Spinal cord (tissue), 9 donors: ENCODE measurements at regions not wholly inside any gene's neighbourhood (a gene's known extent, or its start where the extent isn't known, plus 50 kb on each side); places are given as distances from the start of the nearest gene placed in this dataset.

Experiments
- DNase-seq, 6 donors: peaks; one replicate each; pipeline versions ENCODE4 v3.0.0 to v3.0.0-alpha.2; 2013 to 2015; ENCODE audit warnings: low spot score in 6 of 6, low read depth in 4 of 6
- H3K27ac ChIP-seq: one replicate; pipeline ENCODE4 v1.5.1; 2013; ENCODE audit warnings: low read depth, low read length, control low read depth
- H3K27me3 ChIP-seq: one replicate; pipeline ENCODE4 v1.6.1; 2013; ENCODE audit warnings: low read length; ENCODE audit not compliant: control insufficient read depth, insufficient read depth
- H3K36me3 ChIP-seq: one replicate; pipeline ENCODE4 v1.6.1; 2013; ENCODE audit warnings: low read length; ENCODE audit not compliant: control insufficient read depth, insufficient read depth
- H3K4me1 ChIP-seq: one replicate; pipeline ENCODE4 v1.6.1; 2013; ENCODE audit warnings: low read length; ENCODE audit not compliant: control insufficient read depth, insufficient read depth
- H3K4me3 ChIP-seq: one replicate; pipeline ENCODE4 v1.5.1; 2013; ENCODE audit warnings: low read depth, low read length, control low read depth
- H3K9me3 ChIP-seq: one replicate; pipeline ENCODE4 v1.6.1; 2013; ENCODE audit warnings: low read length; ENCODE audit not compliant: control insufficient read depth, insufficient read depth
- WGBS: methylation state at CpG from one replicate; pipeline ENCODE4 v1.1.5; 2013; ENCODE audit warnings: missing lambda C conversion rate; ENCODE audit not compliant: insufficient coverage; 5-methylcytosine and 5-hydroxymethylcytosine counted together
- donor health status: healthy.

GRCh38 chr2:47241715-47242114 lies 65.4 kb upstream of the CALM2 start:
- H3K27ac ChIP-seq = no peak overlapping the region
- DNase-seq = no peak
- H3K4me3 ChIP-seq = no peak overlapping the region
- WGBS = no CpG with 5 or more reads among the region's 6 CpGs
- H3K4me1 ChIP-seq = peaks cover 30% of the 10 kb centered on the region
- no peaks in the 10 kb centered on the region for H3K9me3 ChIP-seq
- no peaks in the 10 kb centered on the region for H3K36me3 ChIP-seq
- H3K27me3 ChIP-seq = no peaks in the 10 kb centered on the region

- Histone ChIP-seq H3K4me3 (no peak overlapping the region), H3K27me3 (no peaks in the 10 kb centered on the region), H3K9me3 (no peaks in the 10 kb centered on the region), H3K4me1 (peaks cover 30% of the 10 kb centered on the region), H3K36me3 (no peaks in the 10 kb centered on the region), H3K27ac (no peak overlapping the region)
- 34% methylated on average over 6 of the region's 8 CpGs for WGBS
- DNase-seq = peak in 2 of 6 donors; percentile 38 to 92
These were observed 63.0 kb upstream of the CALM2 start for GRCh38 chr2:47239119-47239969.

GRCh38 chr2:47238638-47239037 lies 62.3 kb upstream of the CALM2 start:
- Histone ChIP-seq H3K4me1 (peaks cover 28% of the 10 kb centered on the region), H3K27ac (no peak overlapping the region), H3K4me3 (no peak overlapping the region), H3K27me3 (no peaks in the 10 kb centered on the region), H3K9me3 (no peaks in the 10 kb centered on the region), H3K36me3 (no peaks in the 10 kb centered on the region)
- no peak for DNase-seq
- 100% methylated on average over 1 of the region's 1 CpG for WGBS

GRCh38 chr2:47237375-47238334 lies 61.3 kb upstream of the CALM2 start:
- H3K9me3 ChIP-seq = no peaks in the 10 kb centered on the region
- no peak overlapping the region for H3K4me3 ChIP-seq
- 50% methylated on average over 9 of the region's 12 CpGs for WGBS
- peak overlapping the region; percentile 25 for H3K27ac ChIP-seq
- H3K36me3 ChIP-seq = no peaks in the 10 kb centered on the region
- no peaks in the 10 kb centered on the region for H3K27me3 ChIP-seq
- peaks cover 33% of the 10 kb centered on the region for H3K4me1 ChIP-seq
- DNase-seq = peak in 2 of 6 donors; percentile 21 to 76

GRCh38 chr2:47236503-47237215 lies 60.3 kb upstream of the CALM2 start:
- Histone ChIP-seq H3K27ac (no peak overlapping the region), H3K4me1 (peaks cover 33% of the 10 kb centered on the region), H3K36me3 (no peaks in the 10 kb centered on the region), H3K9me3 (no peaks in the 10 kb centered on the region), H3K4me3 (no peak overlapping the region), H3K27me3 (no peaks in the 10 kb centered on the region)
- 71% methylated on average over 1 of the region's 2 CpGs for WGBS
- DNase-seq = no peak

GRCh38 chr2:47235132-47235531 lies 58.8 kb upstream of the CALM2 start:
- 100% methylated on average over 1 of the region's 2 CpGs for WGBS
- no peaks in the 10 kb centered on the region for H3K9me3 ChIP-seq
- no peaks in the 10 kb centered on the region for H3K27me3 ChIP-seq
- no peak for DNase-seq
- H3K4me1 ChIP-seq = peaks cover 39% of the 10 kb centered on the region
- no peaks in the 10 kb centered on the region for H3K36me3 ChIP-seq
- no peak overlapping the region for H3K27ac ChIP-seq
- H3K4me3 ChIP-seq = no peak overlapping the region

GRCh38 chr2:47234456-47234855 lies 58.1 kb upstream of the CALM2 start:
- Histone ChIP-seq H3K4me3 (no peak overlapping the region), H3K27me3 (no peaks in the 10 kb centered on the region), H3K27ac (no peak overlapping the region), H3K36me3 (no peaks in the 10 kb centered on the region), H3K4me1 (peaks cover 36% of the 10 kb centered on the region), H3K9me3 (no peaks in the 10 kb centered on the region)
- DNase-seq = no peak
- WGBS = 90% methylated on average over 5 of the region's 6 CpGs

GRCh38 chr2:47232738-47233415 lies 56.6 kb upstream of the CALM2 start:
- Histone ChIP-seq H3K4me3 (no peak overlapping the region), H3K36me3 (no peaks in the 10 kb centered on the region), H3K4me1 (peaks cover 30% of the 10 kb centered on the region), H3K9me3 (no peaks in the 10 kb centered on the region), H3K27me3 (no peaks in the 10 kb centered on the region), H3K27ac (no peak overlapping the region)
- peak in 1 of 6 donors; percentile 24 for DNase-seq
- 100% methylated on average over 2 of the region's 8 CpGs for WGBS

GRCh38 chr2:47230418-47230817 lies 54.1 kb upstream of the CALM2 start:
- DNase-seq = peak in 4 of 6 donors; percentile 64 to 88 (median 74)
- Histone ChIP-seq H3K9me3 (no peaks in the 10 kb centered on the region), H3K27ac (peak overlapping the region; percentile 54), H3K4me3 (no peak overlapping the region), H3K36me3 (no peaks in the 10 kb centered on the region), H3K27me3 (no peaks in the 10 kb centered on the region), H3K4me1 (peaks cover 31% of the 10 kb centered on the region)
- 39% methylated on average over 3 of the region's 4 CpGs for WGBS
